Fibroblast of gingiva (primary cell): ENCODE measurements at regions not wholly inside any gene's neighbourhood (a gene's known extent, or its start where the extent isn't known, plus 50 kb on each side); places are given as distances from the start of the nearest gene placed in this dataset.

Experiments
- DNase-seq: peaks from one replicate; pipeline ENCODE4 v3.0.0-alpha.2; 2011; ENCODE audit warnings: low read depth

DNA sequence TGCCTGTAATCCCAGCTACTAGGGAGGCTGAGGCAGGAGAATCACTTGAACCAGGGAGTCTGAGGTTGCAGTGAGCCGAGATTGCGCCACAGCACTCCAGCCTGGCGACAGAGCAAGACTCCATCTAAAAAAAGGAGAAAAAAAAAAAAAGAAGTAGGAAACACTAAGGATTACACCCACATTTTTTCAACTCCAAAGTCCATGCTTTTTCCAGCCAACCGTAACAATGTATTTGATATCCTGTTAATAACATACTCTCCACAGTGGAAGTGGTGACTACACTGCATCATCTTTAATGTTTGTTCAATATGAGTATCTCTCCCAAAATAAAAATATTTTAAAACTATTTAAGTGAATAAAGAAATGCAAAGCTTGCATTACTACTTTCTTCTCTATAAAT, 481.6 kb upstream of the ACVR2A start:
- DNase-seq = no peak

DNA sequence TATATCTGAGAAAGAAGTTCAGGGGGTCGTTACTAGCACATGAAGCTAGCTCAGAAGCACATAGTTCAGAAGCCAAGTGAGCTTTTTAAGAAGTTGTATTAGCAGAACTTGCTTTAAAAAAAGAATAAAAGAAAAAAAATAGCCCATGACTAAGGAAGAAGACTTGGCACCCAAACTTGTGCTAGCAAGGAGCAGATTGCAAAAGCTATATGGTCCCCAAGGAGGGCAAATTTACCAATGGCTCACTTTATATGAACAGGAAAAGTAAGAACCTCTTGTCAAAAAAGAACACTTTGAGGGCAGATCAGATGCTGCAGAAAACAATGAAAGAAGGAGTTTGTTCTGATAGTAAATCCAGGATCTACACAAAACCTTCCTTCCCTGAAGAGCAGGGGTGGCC, 486.5 kb upstream of the ACVR2A start:
- DNase-seq = peak; percentile 58

DNA sequence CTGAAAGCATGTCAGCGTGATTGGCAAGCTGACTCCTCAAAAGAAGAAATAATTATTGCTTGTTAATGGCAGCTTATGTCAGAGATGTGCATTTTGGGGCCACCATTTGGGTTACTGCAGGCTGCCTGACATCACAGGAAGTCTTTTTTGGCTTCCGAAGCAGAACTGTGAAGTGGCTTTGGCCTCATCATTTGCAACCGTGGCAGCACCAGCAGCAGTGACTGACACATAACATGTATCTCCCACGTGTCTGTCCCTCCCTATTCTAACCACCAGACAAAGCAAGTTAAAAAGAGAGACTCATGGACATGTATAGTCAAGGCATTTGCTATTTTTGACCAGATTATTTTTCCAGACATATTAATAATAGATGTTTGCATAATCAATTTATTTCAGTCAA, 488.7 kb upstream of the ACVR2A start:
- no peak for DNase-seq

DNA sequence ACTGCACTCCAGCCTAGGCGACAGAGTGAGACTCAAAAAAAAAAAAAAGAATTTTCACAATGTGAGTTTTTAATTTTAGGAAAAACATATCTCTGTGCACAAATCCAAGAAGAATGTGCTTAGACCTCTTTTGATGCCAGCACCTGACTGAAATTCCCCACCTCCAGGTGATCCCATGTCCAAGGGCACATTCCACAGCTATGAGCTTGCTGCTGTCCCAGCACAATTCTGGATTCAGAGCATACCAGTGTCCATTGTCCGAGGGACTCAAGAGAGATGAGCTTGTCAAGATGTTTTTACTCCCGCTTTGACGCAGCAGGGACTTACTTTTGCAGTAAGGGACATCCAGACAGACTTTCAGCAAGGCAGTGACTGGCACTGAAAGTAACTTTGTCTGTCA, 489.1 kb upstream of the ACVR2A start:
- no peak for DNase-seq

DNA sequence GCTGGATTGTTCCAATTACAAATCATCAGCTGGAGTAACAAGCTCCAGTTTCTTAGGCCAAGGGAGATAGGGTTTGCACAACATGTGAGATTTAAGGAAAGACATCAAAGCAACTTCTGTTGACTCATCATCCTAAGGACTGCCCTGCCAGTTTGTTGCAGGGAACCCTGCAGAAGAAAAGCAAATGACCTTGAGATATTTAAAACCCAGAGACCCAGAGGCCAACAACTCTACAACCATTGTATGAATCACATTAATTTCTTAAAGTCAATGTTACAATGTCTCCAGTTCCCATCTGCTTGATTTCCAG, 491.8 kb upstream of the ACVR2A start:
- DNase-seq = no peak

DNA sequence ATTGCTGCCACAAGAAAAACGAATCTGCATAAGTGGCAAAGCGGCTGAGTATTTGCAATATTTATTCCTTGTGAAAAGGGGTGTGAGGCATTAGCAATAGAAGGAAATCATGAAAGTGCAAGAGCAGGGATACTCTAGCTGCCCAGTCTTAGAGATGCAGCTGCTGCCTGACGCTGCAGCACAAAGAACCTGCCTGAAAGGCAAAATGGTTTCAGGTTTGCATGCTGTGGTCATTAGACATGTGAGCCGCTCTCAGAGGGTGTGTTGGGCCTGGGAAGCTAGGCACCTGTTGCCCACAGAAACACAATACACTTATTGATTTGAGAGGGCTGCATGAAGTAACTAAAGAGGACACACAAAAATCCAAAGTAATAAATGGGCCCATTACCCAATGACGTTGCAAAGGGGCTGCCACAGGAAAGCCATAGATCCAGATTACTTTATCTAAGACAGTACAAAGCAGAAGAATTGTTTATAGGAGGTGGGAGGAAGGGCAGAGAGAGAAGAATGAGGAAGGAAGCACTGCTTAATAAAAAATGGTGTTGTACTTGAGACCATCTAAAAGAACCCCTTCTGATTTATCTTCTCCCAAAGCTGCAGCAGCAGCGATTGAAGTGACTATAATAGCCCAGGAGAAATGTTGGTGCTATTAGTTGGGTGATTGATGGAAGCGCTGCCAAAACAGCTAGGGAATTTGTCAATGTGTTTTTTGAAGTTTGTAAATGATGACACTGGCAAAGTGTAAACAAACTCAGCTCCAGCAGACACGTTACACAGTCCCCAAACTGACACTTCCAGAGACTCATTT, 492.4 kb upstream of the ACVR2A start:
- no peak for DNase-seq

DNA sequence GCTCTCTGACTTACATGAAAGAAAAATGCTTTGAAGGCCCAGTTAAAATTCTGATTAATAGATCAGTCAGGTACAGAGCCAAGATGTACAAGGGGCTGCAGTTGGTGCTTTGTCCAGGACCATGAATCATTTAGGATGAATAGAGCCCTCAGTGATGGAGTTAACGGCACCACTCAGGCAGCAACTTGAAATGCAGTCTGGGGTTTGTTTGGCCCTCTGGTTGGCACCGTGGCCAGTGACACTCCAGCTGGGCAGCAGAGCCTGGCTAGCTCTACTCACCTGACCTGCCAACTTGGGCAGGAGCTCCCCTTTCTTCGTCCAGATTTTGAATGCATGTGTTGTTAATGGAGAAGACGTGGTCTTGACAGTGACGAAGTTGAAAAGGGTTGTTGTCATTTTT, 493.0 kb upstream of the ACVR2A start:
- DNase-seq = no peak

DNA sequence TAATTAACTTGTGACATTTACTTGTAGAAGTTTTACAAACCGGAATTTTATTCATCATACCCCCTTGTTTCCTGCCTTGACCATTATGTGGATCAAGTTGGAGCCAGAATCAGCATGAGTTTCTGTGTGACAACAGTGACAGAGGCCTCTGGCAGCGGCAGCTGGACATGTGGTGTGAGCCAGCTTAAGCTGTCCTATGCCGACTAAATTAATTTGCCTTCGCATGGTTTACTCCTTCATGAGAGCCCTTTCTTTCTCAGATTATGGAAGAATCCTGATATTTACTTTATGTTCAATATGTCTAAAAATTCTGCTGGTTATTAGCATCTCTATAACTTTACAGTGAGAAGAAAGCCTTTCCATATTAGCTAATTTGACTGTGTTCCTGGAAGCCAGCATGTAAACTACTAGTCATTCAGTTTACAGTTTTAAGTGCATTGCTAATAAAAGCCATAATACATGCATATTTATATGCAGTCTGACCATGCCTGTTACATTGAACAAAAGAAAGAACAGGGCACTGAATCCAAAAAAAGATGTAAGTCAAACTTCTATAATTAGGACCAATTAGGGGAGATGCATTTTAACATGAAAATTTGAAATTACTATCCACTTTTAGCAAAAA, 495.8 kb upstream of the ACVR2A start:
- no peak for DNase-seq

DNA sequence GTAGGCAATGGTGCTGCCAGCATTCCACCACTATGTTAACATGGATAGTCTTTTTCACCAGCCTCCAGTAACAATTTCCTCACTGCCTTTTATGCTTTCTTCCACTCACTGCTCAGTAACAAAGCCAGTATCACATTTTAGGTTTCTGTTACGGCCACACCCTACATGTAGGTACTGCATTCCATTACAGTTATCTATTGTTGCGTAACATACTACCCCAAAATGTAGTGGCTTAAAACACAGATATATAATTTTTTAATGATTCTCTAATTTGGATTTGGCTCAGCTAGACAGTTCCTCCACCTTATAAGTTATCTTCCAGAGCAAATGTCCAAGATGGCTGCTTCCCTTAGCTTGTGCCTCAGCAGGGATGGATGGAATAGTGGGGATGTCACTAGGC, 498.7 kb upstream of the ACVR2A start:
- no peak for DNase-seq

DNA sequence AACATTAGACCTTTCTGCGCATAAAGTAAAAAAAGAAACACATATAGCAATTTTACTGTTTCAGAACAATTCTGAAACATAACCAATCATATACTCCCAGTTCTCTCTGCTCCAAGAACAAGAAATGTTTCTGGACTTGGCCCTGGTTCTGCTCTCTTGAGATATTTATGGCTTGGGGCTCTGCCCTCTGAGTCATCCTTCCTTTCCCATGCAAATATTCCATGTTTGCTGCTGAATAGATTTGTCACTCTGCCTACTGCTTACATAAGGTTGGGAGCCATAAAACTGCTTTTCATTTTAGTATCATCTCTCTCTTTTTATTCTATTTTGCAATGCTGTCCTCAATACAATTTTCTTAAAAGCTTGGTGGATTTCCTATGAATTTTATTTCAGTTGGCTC, 499.6 kb upstream of the ACVR2A start:
- DNase-seq = peak; percentile 45

DNA sequence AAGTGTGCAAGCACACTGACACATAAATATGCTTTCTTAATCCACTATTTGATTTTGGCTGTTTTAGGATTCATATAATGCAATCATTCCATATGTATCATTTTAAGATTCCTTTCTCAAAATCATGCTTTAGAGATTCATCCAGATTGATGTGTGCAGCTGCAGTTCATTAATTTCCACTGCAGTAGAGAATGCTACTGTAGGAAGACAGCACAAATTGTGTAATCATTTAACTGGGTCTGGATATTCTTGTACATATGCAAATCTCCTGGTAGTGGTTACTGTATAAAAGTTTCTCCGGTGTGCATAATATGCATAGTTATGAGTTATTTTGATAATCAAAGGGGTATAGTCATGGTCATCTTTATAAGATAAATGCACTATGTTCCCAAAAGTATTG, 502.5 kb upstream of the ACVR2A start:
- DNase-seq = peak; percentile 33

DNA sequence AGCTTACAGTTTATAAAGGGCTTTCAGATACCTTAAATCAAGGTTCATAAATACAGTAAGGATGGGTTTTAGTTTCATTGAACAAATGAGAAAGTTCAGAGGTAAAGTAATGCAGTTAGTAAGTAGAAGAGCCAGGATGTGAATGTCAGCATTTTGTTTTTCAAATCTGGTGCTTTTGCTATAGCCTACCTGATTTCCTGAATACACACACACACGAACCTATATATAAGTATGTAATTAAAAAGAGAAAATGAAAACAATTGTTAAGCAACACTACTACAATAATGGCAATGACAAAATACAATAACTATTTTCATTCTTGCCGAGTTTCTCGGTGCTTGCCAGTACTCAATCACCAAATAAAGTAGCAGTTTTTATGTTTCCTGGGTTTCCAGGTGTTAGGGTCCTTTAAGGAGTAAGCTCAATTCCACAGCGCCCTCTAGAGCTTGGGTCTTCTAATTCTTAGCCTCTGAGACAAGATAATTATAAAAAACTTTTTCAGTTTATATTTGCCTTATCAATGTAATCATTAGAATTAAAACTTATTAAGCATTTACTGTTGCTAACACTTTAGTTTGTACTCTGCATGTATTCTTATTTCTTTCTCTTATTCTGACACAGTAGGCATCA, 512.9 kb upstream of the ACVR2A start:
- DNase-seq = peak; percentile 24

DNA sequence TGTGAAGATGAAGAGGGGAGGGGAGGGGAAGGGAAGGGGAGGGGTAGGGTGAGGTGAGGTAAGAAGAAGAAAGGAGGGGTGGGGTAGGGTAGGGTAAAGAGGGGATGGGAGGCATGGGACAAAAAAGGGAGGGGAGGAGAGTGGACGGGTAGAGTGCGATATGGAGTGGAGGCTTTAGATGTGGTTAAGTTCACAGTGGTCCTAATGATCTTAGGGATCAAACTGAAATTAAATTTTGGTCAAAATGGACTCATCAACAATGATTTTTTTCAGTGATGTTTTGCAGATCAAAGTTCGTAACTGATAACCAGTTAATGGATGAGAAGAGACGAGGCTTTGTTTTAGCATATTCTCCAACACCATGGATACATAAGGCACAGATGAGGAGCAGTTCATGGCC, 513.9 kb upstream of the ACVR2A start:
- DNase-seq = no peak

DNA sequence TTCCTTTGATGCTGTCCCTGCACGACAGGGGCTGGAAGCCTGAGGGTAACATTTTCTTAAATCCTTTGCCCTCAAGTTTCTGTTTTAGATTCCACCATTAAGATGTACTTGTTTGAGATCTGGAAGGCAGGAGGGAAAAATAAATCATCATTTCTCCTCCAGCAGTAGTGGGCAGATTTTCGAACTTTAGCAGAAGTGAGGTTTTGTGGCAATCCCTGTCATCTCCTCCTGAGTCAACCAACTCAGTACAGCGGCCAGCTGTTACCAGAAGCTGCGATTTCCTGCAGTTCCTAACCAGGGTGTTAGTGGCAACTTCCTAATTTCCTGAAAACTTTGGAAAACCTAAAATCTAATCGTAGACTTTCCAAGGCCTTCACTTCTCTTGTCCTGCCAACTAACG, 517.2 kb upstream of the ACVR2A start:
- no peak for DNase-seq

DNA sequence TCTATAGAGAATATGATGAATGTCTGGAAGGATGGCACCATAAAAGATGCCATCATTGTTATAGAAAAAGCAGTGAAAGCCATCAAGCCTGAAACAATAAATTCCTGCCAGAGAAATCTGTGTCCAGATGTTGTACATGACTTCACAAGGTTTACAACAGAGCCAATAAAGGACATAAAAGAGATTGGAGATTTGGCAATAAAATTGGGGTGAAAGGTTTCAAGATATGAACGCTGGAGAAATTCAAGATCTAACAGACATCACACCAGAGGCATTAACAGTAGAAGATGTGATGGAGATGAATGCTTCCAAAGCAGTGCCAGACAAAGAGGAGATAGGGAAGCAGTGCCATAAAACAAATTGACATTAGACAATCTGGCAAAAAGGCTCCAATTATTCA, 518.8 kb upstream of the ACVR2A start:
- no peak for DNase-seq

DNA sequence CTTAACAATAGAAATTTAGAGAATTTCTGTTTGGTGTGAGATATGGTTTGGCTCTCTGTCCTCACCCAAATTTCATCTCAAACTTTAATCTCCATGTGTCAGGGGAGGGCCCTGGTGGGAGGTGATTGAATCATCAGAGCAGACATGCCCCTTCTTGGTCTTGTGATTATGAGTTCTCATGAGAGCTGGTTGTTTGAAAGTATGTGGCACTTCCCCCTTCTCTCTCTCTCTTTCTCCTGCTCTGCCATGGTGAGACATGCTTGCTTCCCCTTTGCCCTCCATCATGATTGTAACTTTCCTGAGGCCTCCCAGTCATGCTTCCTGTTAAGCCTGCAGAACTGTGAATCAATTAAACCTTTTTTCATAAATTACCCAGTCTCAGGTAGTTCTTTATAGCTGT, 524.7 kb upstream of the ACVR2A start:
- DNase-seq = no peak

DNA sequence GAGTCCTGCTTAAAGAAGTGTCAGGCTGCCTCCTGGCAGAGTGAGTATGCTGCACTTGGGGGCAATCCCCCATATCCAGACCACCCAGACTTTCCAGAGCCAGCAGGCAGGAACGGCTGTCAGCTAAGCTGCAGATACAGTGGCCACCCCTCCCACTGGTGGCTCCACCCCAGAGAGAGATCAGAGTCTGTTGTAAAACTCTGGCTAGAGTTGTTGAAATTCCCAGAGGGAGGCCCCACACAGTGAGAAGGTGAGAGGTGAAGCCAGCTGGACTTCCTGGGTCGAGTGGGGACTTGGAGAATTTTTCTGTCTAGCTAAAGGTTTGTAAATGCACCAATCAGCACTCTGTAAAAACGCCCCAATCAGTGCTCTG, 533.8 kb upstream of the ACVR2A start:
- no peak for DNase-seq

DNA sequence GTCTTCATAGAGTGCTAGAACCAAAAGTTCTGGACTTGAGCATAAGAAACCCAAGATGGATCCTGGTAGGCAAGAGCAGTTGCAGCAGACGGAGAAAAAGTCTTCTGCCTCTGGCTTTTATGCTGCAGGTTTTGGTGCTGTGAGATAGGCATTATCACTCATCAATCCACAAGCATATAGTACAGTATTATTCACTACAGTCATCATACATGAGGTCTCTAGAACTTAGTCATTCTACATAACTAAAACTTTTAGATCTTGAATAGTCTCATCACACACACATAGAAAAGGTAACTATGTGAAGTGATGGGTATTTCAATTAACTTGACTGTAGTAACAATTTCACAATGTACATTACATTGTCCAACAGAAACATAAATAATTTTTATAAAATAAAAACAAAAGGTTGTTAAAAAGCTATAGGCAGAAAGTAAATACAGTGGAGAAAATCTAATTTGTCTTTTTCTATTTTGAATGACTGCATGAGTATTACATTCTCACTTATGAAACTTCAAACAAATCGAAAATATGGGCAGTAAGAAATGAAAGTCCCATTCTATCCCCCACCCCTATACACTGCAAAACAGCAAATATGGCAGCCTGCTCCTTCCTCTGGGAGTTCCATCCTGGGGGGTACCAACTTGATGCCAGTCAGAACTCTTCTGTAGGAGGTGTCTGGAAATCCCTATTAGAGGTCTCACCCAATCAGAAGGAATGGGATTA, 534.3 kb upstream of the ACVR2A start:
- no peak for DNase-seq

DNA sequence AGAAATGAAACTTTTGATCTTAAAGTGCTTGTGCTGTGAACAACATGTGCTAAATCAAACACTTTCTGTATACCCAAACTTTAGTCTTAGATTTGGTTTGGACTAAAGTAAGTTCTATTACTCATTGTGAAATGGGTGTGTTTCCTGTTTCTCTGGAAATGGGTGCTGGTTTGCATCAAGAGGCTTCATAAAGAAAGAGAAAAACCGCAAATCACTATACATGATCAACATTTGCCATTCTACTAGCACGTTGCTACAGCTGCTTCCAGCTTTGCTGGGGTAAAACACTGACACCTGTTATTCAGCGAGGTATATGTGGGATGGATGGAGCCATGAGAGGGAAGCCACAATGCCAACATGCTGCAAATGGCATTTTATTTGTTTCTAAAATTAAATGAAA, 547.0 kb upstream of the ACVR2A start:
- no peak for DNase-seq

DNA sequence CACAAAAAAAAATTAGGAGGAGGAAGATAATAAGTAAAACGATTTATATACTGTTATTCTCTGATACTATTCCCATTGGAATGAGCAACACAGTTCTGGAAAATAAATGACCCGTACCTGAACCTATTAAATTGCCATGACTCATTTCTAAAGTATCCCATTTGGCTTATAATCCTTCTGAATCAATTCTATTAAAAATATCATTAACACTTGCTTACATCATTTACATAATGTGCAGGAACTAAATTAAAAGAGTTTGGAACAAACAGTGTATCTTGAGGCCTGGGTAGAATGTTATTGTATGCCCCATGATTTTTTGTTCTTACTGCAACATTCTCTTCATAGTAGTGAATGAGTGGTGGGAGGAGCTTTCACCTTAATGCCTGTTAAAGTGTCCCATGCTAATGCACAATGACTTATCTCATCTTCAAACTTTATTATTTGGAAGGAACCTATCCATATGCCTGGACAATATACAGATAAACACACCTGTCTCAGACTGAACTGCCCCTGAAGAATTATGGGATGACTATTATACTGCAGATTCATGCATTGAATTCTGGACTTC, 549.9 kb upstream of the ACVR2A start:
- no peak for DNase-seq

DNA sequence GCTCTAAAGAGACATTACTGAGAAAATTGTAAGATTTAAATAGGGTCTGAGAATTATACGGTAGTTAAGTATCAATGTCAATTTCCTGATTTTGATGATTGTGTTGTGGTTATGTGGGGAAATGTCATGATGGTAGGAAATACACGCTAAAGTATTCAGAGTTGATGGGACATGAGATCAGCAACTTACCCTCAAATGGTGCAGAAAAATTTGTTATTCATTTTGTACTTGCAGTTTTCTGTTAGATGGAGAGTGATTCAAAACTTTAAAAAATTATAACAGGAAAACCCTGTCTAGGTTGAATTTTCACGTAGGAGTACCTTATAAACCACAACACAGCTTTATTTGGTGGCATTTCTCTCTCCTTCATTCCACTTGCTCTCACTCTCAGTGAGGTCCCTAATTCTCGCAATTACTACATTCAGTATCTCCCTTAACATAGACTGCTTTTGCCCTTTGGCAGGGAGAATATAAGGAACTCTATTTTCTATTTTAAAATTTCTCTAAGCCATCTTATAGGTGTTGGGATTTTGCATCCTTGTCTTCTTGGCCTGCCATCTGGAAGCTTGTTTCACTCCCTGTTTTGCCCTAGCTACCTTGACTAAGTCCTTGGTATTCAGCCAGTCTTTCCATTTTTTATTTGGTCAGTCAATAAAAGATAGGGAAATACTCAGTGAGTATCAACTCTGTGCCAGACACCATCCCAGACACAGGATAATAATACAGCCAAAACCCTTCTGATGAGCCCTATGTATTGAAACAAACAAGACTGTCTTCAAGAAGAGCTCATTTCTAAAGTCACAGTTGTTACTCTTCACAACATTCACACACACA, 550.6 kb upstream of the ACVR2A start:
- DNase-seq = no peak

DNA sequence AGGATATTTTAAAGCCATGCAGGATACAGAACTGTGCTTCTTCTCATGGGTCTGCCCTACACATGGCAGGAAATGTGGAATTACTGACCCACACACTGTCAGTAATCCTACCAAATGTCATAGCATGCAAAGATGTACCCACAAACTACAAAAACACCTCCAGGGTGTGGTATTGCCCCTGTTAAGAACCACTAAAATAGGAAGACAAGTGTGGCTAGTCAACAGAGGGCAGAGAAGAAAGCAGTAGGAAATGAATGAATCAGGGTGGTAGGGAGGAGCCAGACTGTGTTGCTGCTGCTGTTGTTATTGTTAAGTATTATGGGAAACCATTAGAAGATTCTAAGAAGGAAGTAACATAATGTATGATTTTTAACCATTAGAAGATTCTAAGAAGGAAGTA, 556.7 kb upstream of the ACVR2A start:
- no peak for DNase-seq
